H1 (cell line): ENCODE measurements at regions not wholly inside any gene's neighbourhood (a gene's known extent, or its start where the extent isn't known, plus 50 kb on each side); places are given as distances from the start of the nearest gene placed in this dataset.
A peak's percentile ranks its signal among the peaks of the same experiment; 100 is the strongest.

ENCODE experiments used
- CTCF ChIA-PET: fragments of 300-600 bp; sonication (Branson Sonifier 250); formaldehyde crosslinking; loops from one replicate; lab custom pipeline; 2021; ENCODE audit not compliant: partially characterized antibody; lab: Charles Lee
- POLR2A ChIA-PET: fragments of 300-600 bp; sonication (Branson Sonifier 250); formaldehyde crosslinking; loops from one replicate; lab custom pipeline; 2021; ENCODE audit warnings: inconsistent platforms; ENCODE audit not compliant: partially characterized antibody; lab: Charles Lee
- DNase-seq, 2 experiments: peaks; one replicate each; pipeline versions ENCODE4 v3.0.0 to v3.0.0-alpha.2; 2010 to 2022; ENCODE audit warnings: low spot score in 2 of 2, low read depth in 1 of 2, mixed read lengths in 1 of 2
- FAIRE-seq: peaks from 2 replicates; lab custom pipeline; 2011; peaks lifted over from hg19 to GRCh38; lab: Jason Lieb, UNC
- H2AFZ ChIP-seq: 2 replicates; pipeline ENCODE4 v1.8.1; 2012; ENCODE audit warnings: low read length, inconsistent platforms
- H2AK5ac ChIP-seq: 2 replicates; pipeline ENCODE4 v1.6.1; 2013; ENCODE audit warnings: low read depth, low read length
- H2BK120ac ChIP-seq: replicated peaks from 2 replicates; pipeline ENCODE3; 2013; ENCODE audit warnings: low read depth, low read length, inconsistent platforms
- H2BK12ac ChIP-seq: 2 replicates; pipeline ENCODE4 v1.6.1; 2013; ENCODE audit warnings: low read depth, low read length
- H2BK15ac ChIP-seq: 2 replicates; pipeline ENCODE4 v1.6.1; 2013; ENCODE audit warnings: low read length
- H2BK20ac ChIP-seq: 2 replicates; pipeline ENCODE4 v1.6.1; 2013; ENCODE audit warnings: low read length
- H2BK5ac ChIP-seq: 2 replicates; pipeline ENCODE4 v1.6.1; 2013; ENCODE audit warnings: low read depth, low read length
- H3K14ac ChIP-seq: 2 replicates; pipeline ENCODE4 v1.6.1; 2013; ENCODE audit warnings: inconsistent platforms; ENCODE audit not compliant: insufficient read length
- H3K18ac ChIP-seq: 2 replicates; pipeline ENCODE4 v1.6.1; 2013; ENCODE audit warnings: low read length; ENCODE audit errors: extremely low read depth
- H3K23ac ChIP-seq: 2 replicates; pipeline ENCODE4 v1.6.1; 2013; ENCODE audit warnings: inconsistent platforms; ENCODE audit not compliant: insufficient read length
- H3K23me2 ChIP-seq: 2 replicates; pipeline ENCODE4 v1.6.1; 2013; ENCODE audit warnings: low read depth, low read length
- H3K27ac ChIP-seq: 2 replicates; pipeline ENCODE4 v1.6.1; 2011; ENCODE audit warnings: low read depth, low read length, inconsistent platforms
- H3K27me3 ChIP-seq, 4 experiments: replicated peaks in 1 of 4; 1 replicate in 1 of 4; 2 replicates in 3 of 4; pipeline versions ENCODE4 v1.6.1 to v1.8.1; 2011 to 2013; ENCODE audit warnings: low read length in 3 of 4, mild to moderate bottlenecking in 3 of 4, inconsistent platforms in 2 of 4, mixed read lengths in 2 of 4, moderate library complexity in 1 of 4; ENCODE audit not compliant: control insufficient read depth in 3 of 4, insufficient read depth in 3 of 4; ENCODE audit errors: extremely low read depth in 1 of 4
- H3K36me3 ChIP-seq, 4 experiments: 2 replicates each; pipeline versions ENCODE4 v1.6.1 to v1.8.1; 2011 to 2013; ENCODE audit warnings: mild to moderate bottlenecking in 4 of 4, low read length in 3 of 4, moderate library complexity in 2 of 4, control low read depth in 1 of 4, inconsistent platforms in 1 of 4; ENCODE audit not compliant: insufficient read depth in 4 of 4, control insufficient read depth in 2 of 4
- H3K4ac ChIP-seq: replicated peaks from 2 replicates; pipeline ENCODE3; 2013; ENCODE audit warnings: low read length, low read depth, mixed read lengths, inconsistent platforms; ENCODE audit not compliant: insufficient read length
- H3K4me1 ChIP-seq, 4 experiments: replicated peaks in 1 of 4; 1 replicate in 1 of 4; 2 replicates in 3 of 4; pipeline versions ENCODE4 v1.6.1 to v1.8.1; 2011 to 2013; ENCODE audit warnings: low read length in 3 of 4, inconsistent platforms in 2 of 4, mixed read lengths in 1 of 4; ENCODE audit not compliant: insufficient read depth in 4 of 4, control insufficient read depth in 3 of 4
- H3K4me2 ChIP-seq, 2 experiments: 2 replicates each; pipeline versions ENCODE4 v1.6.1 to v1.8.1; 2011 to 2013; ENCODE audit warnings: low read depth in 2 of 2, low read length in 2 of 2, control low read depth in 1 of 2, inconsistent platforms in 1 of 2, mild to moderate bottlenecking in 1 of 2; ENCODE audit not compliant: insufficient read depth in 1 of 2
- H3K4me3 ChIP-seq, 4 experiments: fragments of 200-600, 300-600 bp in 1 of 4; sonication (generic), shearing (Covaris generic), sonication (Bioruptor Twin) in 1 of 4; 2 replicates each; pipeline versions ENCODE4 v1.5.1 to v1.8.1; 2011 to 2016; ENCODE audit warnings: low read length in 4 of 4, low read depth in 3 of 4, control low read depth in 2 of 4, inconsistent platforms in 2 of 4, mild to moderate bottlenecking in 2 of 4, mixed read lengths in 1 of 4, moderate library complexity in 1 of 4; ENCODE audit not compliant: insufficient read depth in 2 of 4; ENCODE audit errors: extremely low read depth in 1 of 4
- H3K56ac ChIP-seq: replicated peaks from 2 replicates; pipeline ENCODE3; 2013; ENCODE audit warnings: low read depth, mild to moderate bottlenecking, mixed read lengths, low read length, inconsistent platforms; ENCODE audit not compliant: insufficient read length
- H3K79me1 ChIP-seq: 2 replicates; pipeline ENCODE4 v1.6.1; 2013; ENCODE audit warnings: low read depth, low read length, control low read depth
- H3K79me2 ChIP-seq, 2 experiments: 2 replicates each; pipeline versions ENCODE4 v1.6.1 to v1.8.1; 2012 to 2013; ENCODE audit warnings: low read length in 2 of 2, mild to moderate bottlenecking in 2 of 2, inconsistent platforms in 1 of 2; ENCODE audit not compliant: insufficient read depth in 2 of 2, control insufficient read depth in 1 of 2
- H3K9ac ChIP-seq, 4 experiments: replicated peaks in 1 of 4; 1 replicate in 1 of 4; 2 replicates in 3 of 4; pipeline versions ENCODE4 v1.6.1 to v1.8.1; 2011 to 2013; ENCODE audit warnings: low read depth in 3 of 4, low read length in 3 of 4, control low read depth in 2 of 4, mild to moderate bottlenecking in 2 of 4, moderate library complexity in 2 of 4, inconsistent platforms in 1 of 4; ENCODE audit errors: extremely low read depth in 1 of 4
- H3K9me3 ChIP-seq, 2 experiments: 2 replicates each; pipeline versions ENCODE4 v1.6.1 to v1.8.1; 2012 to 2013; ENCODE audit warnings: mild to moderate bottlenecking in 2 of 2, moderate library complexity in 2 of 2, control low read depth in 1 of 2, inconsistent platforms in 1 of 2, low read depth in 1 of 2, low read length in 1 of 2, mixed read lengths in 1 of 2; ENCODE audit not compliant: insufficient read depth in 2 of 2
- H4K20me1 ChIP-seq, 2 experiments: replicated peaks in 1 of 2; 2 replicates each; pipeline versions ENCODE3 to v1.8.1; 2011 to 2013; ENCODE audit warnings: inconsistent platforms in 2 of 2, low read length in 2 of 2, mild to moderate bottlenecking in 1 of 2; ENCODE audit not compliant: insufficient read depth in 2 of 2, control insufficient read depth in 1 of 2
- H4K5ac ChIP-seq: 2 replicates; pipeline ENCODE4 v1.6.1; 2013; ENCODE audit warnings: low read length, low read depth, mixed read lengths, inconsistent platforms; ENCODE audit not compliant: insufficient read length
- H4K8ac ChIP-seq: 2 replicates; pipeline ENCODE4 v1.8.0; 2013; ENCODE audit warnings: mild to moderate bottlenecking, moderate library complexity, low read length, inconsistent platforms; ENCODE audit not compliant: insufficient read depth; ENCODE audit errors: extremely low read depth
- H4K91ac ChIP-seq: replicated peaks from 2 replicates; pipeline ENCODE3; 2013; ENCODE audit warnings: low read length, mixed read lengths, inconsistent platforms; ENCODE audit not compliant: insufficient read length
- CHD1 ChIP-seq: IDR thresholded peaks from 2 replicates; pipeline ENCODE4 v1.6.1; 2012; ENCODE audit warnings: low read depth, low read length, improper control_type of control experiment
- CTBP2 ChIP-seq: IDR thresholded peaks from 2 replicates; pipeline ENCODE4 v1.7.0; 2011; ENCODE audit warnings: borderline replicate concordance, mild to moderate bottlenecking, moderate library complexity, mixed read lengths, low read length; ENCODE audit not compliant: insufficient read depth, insufficient read length
- CTCF ChIP-seq, 3 experiments: IDR thresholded peaks; 1 replicate in 2 of 3; 2 replicates in 1 of 3; pipeline versions ENCODE4 v1.5.1 to v1.6.1; 2011; ENCODE audit warnings: low read length in 3 of 3, mild to moderate bottlenecking in 3 of 3, inconsistent platforms in 2 of 3, low read depth in 1 of 3, moderate library complexity in 1 of 3; ENCODE audit not compliant: insufficient read depth in 1 of 3; ENCODE audit errors: control extremely low read depth in 1 of 3
- KDM4A ChIP-seq: IDR thresholded peaks from one replicate; pipeline ENCODE4 v1.7.1; 2012; ENCODE audit warnings: low read depth, mild to moderate bottlenecking, moderate library complexity, low read length, inconsistent platforms; ENCODE audit not compliant: severe bottlenecking
- MAFK ChIP-seq: IDR thresholded peaks from 2 replicates; pipeline ENCODE4 v1.6.1; 2012; ENCODE audit warnings: low read depth, mild to moderate bottlenecking, improper control_type of control experiment, low read length
- SAP30 ChIP-seq: fragments of 300-600 bp; sonication (generic); IDR thresholded peaks from 2 replicates; pipeline ENCODE4 v1.7.1; 2012; ENCODE audit warnings: low read length, moderate library complexity, mild to moderate bottlenecking, inconsistent platforms; ENCODE audit not compliant: insufficient read depth, insufficient replicate concordance
- TCF12 ChIP-seq: IDR thresholded peaks from 2 replicates; pipeline ENCODE4 v1.6.1; 2011; ENCODE audit warnings: low read depth, mild to moderate bottlenecking, low read length
- ZNF274 ChIP-seq: IDR thresholded peaks from 2 replicates; pipeline ENCODE4 v1.7.0; 2012; ENCODE audit warnings: low read length, borderline replicate concordance; ENCODE audit errors: extremely low read depth
- WGBS, 2 experiments: shearing (Covaris generic) in 1 of 2; methylation state at CpG; one replicate each; pipeline versions ENCODE4 v1.1.6 to v1.1.7; 2013 to 2015; ENCODE audit warnings: low lambda C conversion rate in 2 of 2, mixed read lengths in 2 of 2, inconsistent platforms in 1 of 2, low coverage in 1 of 2, missing lambda C conversion rate in 1 of 2; ENCODE audit not compliant: insufficient replicate concordance in 2 of 2, insufficient coverage in 1 of 2, insufficient read length in 1 of 2; ENCODE audit errors: extremely low coverage in 1 of 2, missing lambda C conversion rate in 1 of 2; 5-methylcytosine and 5-hydroxymethylcytosine counted together

- Histone ChIP-seq H3K36me3 (no peaks in the 10 kb centered on the region), H4K91ac (no peak overlapping the region), H3K27ac (no peak overlapping the region), H2BK15ac (no peak overlapping the region), H2BK20ac (no peak overlapping the region), H2AK5ac (no peak overlapping the region), H2AFZ (no peak overlapping the region), H3K18ac (no peak overlapping the region), H3K23me2 (no peaks in the 10 kb centered on the region), H3K9me3 (no peaks in the 10 kb centered on the region), H3K4me3 (no peak overlapping the region), H3K14ac (no peak overlapping the region), H2BK5ac (no peak overlapping the region), H4K8ac (no peak overlapping the region), H3K4me1 (no peaks in the 10 kb centered on the region), H3K9ac (no peak overlapping the region), H3K79me2 (no peaks in the 10 kb centered on the region), H3K23ac (no peak overlapping the region), H3K56ac (no peak overlapping the region), H3K4me2 (no peak overlapping the region), H2BK120ac (no peak overlapping the region), H2BK12ac (no peak overlapping the region), H4K5ac (no peak overlapping the region), H4K20me1 (no peaks in the 10 kb centered on the region), H3K79me1 (no peaks in the 10 kb centered on the region), H3K27me3 (no peaks in the 10 kb centered on the region), H3K4ac (no peak overlapping the region)
- ChIA-PET POLR2A (no interaction called here), CTCF (no interaction called here)
- DNase-seq (no peak), FAIRE-seq (no peak)
- no peak for TF ChIP-seq KDM4A
- no peak for TF ChIP-seq ZNF274
- no peak for TF ChIP-seq TCF12
- no peak for TF ChIP-seq SAP30
- no peak for TF ChIP-seq CTCF (IDR thresholded peaks at IDR 0.05; ENCODE audit: control extremely low read depth in 1 of 3, insufficient read depth in 1 of 3, low read depth in 1 of 3, low read length in 3 of 3)
- TF ChIP-seq CTBP2 = no peak
- TF ChIP-seq CHD1 = no peak
- peak; percentile 52; the same call in 1 of the 2 replicates for TF ChIP-seq MAFK
- 88% methylated on average over 2 of the region's 2 CpGs; no CpG with 5 or more reads in 1 of the 2 experiments for WGBS, 2 experiments
These were observed 80.6 kb upstream of the P2RY1 start for GRCh38 chr3:152754303-152754702.
